Testis (tissue), 2 donors: ENCODE measurements at regions not wholly inside any gene's neighbourhood (a gene's known extent, or its start where the extent isn't known, plus 50 kb on each side); places are given as distances from the start of the nearest gene placed in this dataset.

ENCODE experiments used
- CTCF ChIP-seq, 3 experiments: fragments of 450-650 bp in 2 of 3; fragments of 200-600 bp in 1 of 3; sonication (generic) in 1 of 3; IDR thresholded peaks; one replicate each; pipeline ENCODE4 v1.5.1; 2016 to 2019; ENCODE audit warnings: antibody characterized with exemption in 3 of 3, mild to moderate bottlenecking in 2 of 3, moderate library complexity in 1 of 3
- POLR2A ChIP-seq: fragments of 450-650 bp; IDR thresholded peaks from one replicate; pipeline ENCODE4 v1.6.1; 2017; ENCODE audit warnings: antibody characterized with exemption, mild to moderate bottlenecking, moderate library complexity

- no peak for TF ChIP-seq CTCF (IDR thresholded peaks at IDR 0.05)
- no peak for TF ChIP-seq POLR2A
These were observed 816.4 kb downstream of the KCNT2 start for GRCh38 chr1:195791796-195792195.
